ENCODE measurements at regions not wholly inside any gene's neighbourhood (a gene's known extent, or its start where the extent isn't known, plus 50 kb on each side); places are given as distances from the start of the nearest gene placed in this dataset.
"Not testable (repeated sequence)": the region's sequence is repeated elsewhere in the genome, so short reads cannot be mapped to it uniquely, and the experiment has no call there.

- no peak for DNase-seq (ENCODE audit: low read depth)
Measured at GRCh38 chr21:20266441-20266710, 731.8 kb upstream of the NCAM2 start.

- DNase-seq (ENCODE audit: low read depth): no peak
Measured at GRCh38 chr21:20270365-20271055, 727.7 kb upstream of the NCAM2 start.

GRCh38 chr21:20272791-20273362, 725.3 kb upstream of the NCAM2 start:
- DNase-seq (ENCODE audit: low read depth): no peak

GRCh38 chr21:20276377-20276776, 721.8 kb upstream of the NCAM2 start:
- no peak for DNase-seq (ENCODE audit: low read depth)

GRCh38 chr21:20276954-20277353, 721.3 kb upstream of the NCAM2 start:
- no peak for DNase-seq (ENCODE audit: low read depth)

- no peak for DNase-seq (ENCODE audit: low read depth)
Measured at GRCh38 chr21:20283836-20284235, 714.4 kb upstream of the NCAM2 start.

GRCh38 chr21:20292280-20292679, 705.9 kb upstream of the NCAM2 start:
- DNase-seq (ENCODE audit: low read depth): no peak

- not testable (repeated sequence) for DNase-seq (ENCODE audit: low read depth)
Measured at GRCh38 chr21:20292854-20293253, 705.4 kb upstream of the NCAM2 start.

GRCh38 chr21:20301395-20301794, 696.8 kb upstream of the NCAM2 start:
- DNase-seq (ENCODE audit: low read depth): no peak

- DNase-seq (ENCODE audit: low read depth): no peak
Measured at GRCh38 chr21:20302084-20302483, 696.1 kb upstream of the NCAM2 start.

- no peak for DNase-seq (ENCODE audit: low read depth)
Measured at GRCh38 chr21:20306836-20307235, 691.4 kb upstream of the NCAM2 start.

- no peak for DNase-seq (ENCODE audit: low read depth)
Measured at GRCh38 chr21:20308586-20309315, 689.5 kb upstream of the NCAM2 start.

GRCh38 chr21:20311234-20311787, 686.9 kb upstream of the NCAM2 start:
- no peak for DNase-seq (ENCODE audit: low read depth)

GRCh38 chr21:20313013-20313412, 685.2 kb upstream of the NCAM2 start:
- DNase-seq (ENCODE audit: low read depth): no peak

- DNase-seq (ENCODE audit: low read depth): no peak
Measured at GRCh38 chr21:20315042-20315441, 683.2 kb upstream of the NCAM2 start.

- no peak for DNase-seq (ENCODE audit: low read depth)
Measured at GRCh38 chr21:20329636-20330035, 668.6 kb upstream of the NCAM2 start.

- no peak for DNase-seq (ENCODE audit: low read depth)
Measured at GRCh38 chr21:20330652-20331051, 667.6 kb upstream of the NCAM2 start.

- DNase-seq (ENCODE audit: low read depth): no peak
Measured at GRCh38 chr21:20334585-20334984, 663.6 kb upstream of the NCAM2 start.

- no peak for DNase-seq (ENCODE audit: low read depth)
Measured at GRCh38 chr21:20341431-20341830, 656.8 kb upstream of the NCAM2 start.

- DNase-seq (ENCODE audit: low read depth): no peak
Measured at GRCh38 chr21:20343186-20343585, 655.0 kb upstream of the NCAM2 start.

- DNase-seq (ENCODE audit: low read depth): no peak
Measured at GRCh38 chr21:20351138-20351537, 647.1 kb upstream of the NCAM2 start.

GRCh38 chr21:20353351-20353750, 644.9 kb upstream of the NCAM2 start:
- DNase-seq (ENCODE audit: low read depth): no peak

- no peak for DNase-seq (ENCODE audit: low read depth)
Measured at GRCh38 chr21:20373031-20373430, 625.2 kb upstream of the NCAM2 start.
